Kidney epithelial cell (primary cell): ENCODE measurements at regions not wholly inside any gene's neighbourhood (a gene's known extent, or its start where the extent isn't known, plus 50 kb on each side); places are given as distances from the start of the nearest gene placed in this dataset.

Experiments used
- DNase-seq: peaks from one replicate; pipeline ENCODE4 v3.0.0-alpha.2; 2010; ENCODE audit warnings: low read depth
- H3K27me3 ChIP-seq: 2 replicates; pipeline ENCODE4 v1.6.0; 2011; ENCODE audit warnings: low read length; ENCODE audit not compliant: control insufficient read depth, insufficient read depth
- H3K36me3 ChIP-seq: 2 replicates; pipeline ENCODE4 v1.5.1; 2011; ENCODE audit warnings: low read length; ENCODE audit not compliant: control insufficient read depth, insufficient read depth
- H3K4me3 ChIP-seq: 2 replicates; pipeline ENCODE4 v1.5.1; 2011; ENCODE audit warnings: low read depth, mild to moderate bottlenecking, control low read depth, low read length
- TF ChIP-seq, protein P1 (sequence below): IDR thresholded peaks from 2 replicates; pipeline ENCODE4 v1.5.1; 2011; ENCODE audit warnings: mild to moderate bottlenecking, moderate library complexity, low read length, control low read depth, inconsistent platforms; ENCODE audit not compliant: insufficient read depth, poor library complexity, severe bottlenecking

DNA sequence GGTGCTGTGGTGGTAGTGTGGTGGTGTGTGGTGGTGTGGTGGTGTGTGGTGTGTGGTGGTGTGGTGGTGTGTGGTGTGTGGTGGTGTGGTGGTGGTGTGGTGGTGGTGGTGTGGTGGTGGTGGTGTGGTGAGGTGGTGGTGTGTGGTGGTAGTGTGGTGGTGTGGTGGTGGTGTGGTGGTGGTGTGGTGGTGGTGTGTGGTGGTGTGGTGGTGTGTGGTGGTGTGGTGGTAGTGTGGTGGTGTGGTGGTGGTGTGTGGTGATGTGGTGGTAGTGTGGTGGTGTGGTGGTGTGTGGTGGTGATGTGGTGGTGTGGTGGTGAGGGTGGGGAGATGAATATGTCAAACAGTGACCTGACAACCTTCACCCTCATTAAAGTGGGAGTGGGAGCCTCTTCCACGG is 55.6 kb upstream of the DLGAP1 start:
- Histone ChIP-seq H3K36me3 (no peaks in the 10 kb centered on the region), H3K4me3 (no peak overlapping the region), H3K27me3 (no peaks in the 10 kb centered on the region)
- TF ChIP-seq, protein P1, sequence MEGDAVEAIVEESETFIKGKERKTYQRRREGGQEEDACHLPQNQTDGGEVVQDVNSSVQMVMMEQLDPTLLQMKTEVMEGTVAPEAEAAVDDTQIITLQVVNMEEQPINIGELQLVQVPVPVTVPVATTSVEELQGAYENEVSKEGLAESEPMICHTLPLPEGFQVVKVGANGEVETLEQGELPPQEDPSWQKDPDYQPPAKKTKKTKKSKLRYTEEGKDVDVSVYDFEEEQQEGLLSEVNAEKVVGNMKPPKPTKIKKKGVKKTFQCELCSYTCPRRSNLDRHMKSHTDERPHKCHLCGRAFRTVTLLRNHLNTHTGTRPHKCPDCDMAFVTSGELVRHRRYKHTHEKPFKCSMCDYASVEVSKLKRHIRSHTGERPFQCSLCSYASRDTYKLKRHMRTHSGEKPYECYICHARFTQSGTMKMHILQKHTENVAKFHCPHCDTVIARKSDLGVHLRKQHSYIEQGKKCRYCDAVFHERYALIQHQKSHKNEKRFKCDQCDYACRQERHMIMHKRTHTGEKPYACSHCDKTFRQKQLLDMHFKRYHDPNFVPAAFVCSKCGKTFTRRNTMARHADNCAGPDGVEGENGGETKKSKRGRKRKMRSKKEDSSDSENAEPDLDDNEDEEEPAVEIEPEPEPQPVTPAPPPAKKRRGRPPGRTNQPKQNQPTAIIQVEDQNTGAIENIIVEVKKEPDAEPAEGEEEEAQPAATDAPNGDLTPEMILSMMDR, result no peak
- DNase-seq, result no peak

DNA sequence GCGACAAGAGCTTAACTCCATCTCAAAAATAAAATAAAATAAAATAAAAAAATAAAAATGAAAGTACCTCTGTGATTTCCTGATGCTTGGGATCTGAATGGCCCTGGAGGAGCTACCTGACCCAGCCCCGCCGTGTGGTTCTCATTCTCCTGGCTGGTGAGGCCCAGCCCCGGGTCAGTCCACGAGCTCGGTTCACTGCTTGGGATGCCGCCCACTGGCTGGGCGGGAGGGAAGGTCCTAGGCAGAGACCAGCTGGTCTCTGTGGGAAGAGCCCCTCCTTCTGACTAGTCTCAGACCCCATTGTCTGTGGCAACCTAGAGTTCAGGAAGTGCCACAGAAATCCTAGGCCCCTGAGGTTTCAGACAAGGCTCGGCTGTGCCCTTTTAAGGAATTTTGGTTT is 55.1 kb upstream of the DLGAP1 start:
- TF ChIP-seq, protein P1, result no peak
- H3K4me3 ChIP-seq, result no peak overlapping the region
- no peaks in the 10 kb centered on the region for H3K27me3 ChIP-seq
- no peak for DNase-seq
- no peaks in the 10 kb centered on the region for H3K36me3 ChIP-seq
